H1 (cell line): ENCODE measurements at regions not wholly inside any gene's neighbourhood (a gene's known extent, or its start where the extent isn't known, plus 50 kb on each side); places are given as distances from the start of the nearest gene placed in this dataset.

Experiments used
- CTCF ChIA-PET: fragments of 300-600 bp; sonication (Branson Sonifier 250); formaldehyde crosslinking; loops from one replicate; lab custom pipeline; 2021; ENCODE audit not compliant: partially characterized antibody; lab: Charles Lee
- POLR2A ChIA-PET: fragments of 300-600 bp; sonication (Branson Sonifier 250); formaldehyde crosslinking; loops from one replicate; lab custom pipeline; 2021; ENCODE audit warnings: inconsistent platforms; ENCODE audit not compliant: partially characterized antibody; lab: Charles Lee
- DNase-seq, 2 experiments: peaks; one replicate each; pipeline versions ENCODE4 v3.0.0 to v3.0.0-alpha.2; 2010 to 2022; ENCODE audit warnings: low spot score in 2 of 2, low read depth in 1 of 2, mixed read lengths in 1 of 2
- FAIRE-seq: peaks from 2 replicates; lab custom pipeline; 2011; peaks lifted over from hg19 to GRCh38; lab: Jason Lieb, UNC
- H2AFZ ChIP-seq: 2 replicates; pipeline ENCODE4 v1.8.1; 2012; ENCODE audit warnings: low read length, inconsistent platforms
- H2AK5ac ChIP-seq: 2 replicates; pipeline ENCODE4 v1.6.1; 2013; ENCODE audit warnings: low read depth, low read length
- H2BK120ac ChIP-seq: replicated peaks from 2 replicates; pipeline ENCODE3; 2013; ENCODE audit warnings: low read depth, low read length, inconsistent platforms
- H2BK12ac ChIP-seq: 2 replicates; pipeline ENCODE4 v1.6.1; 2013; ENCODE audit warnings: low read depth, low read length
- H2BK15ac ChIP-seq: 2 replicates; pipeline ENCODE4 v1.6.1; 2013; ENCODE audit warnings: low read length
- H2BK20ac ChIP-seq: 2 replicates; pipeline ENCODE4 v1.6.1; 2013; ENCODE audit warnings: low read length
- H2BK5ac ChIP-seq: 2 replicates; pipeline ENCODE4 v1.6.1; 2013; ENCODE audit warnings: low read depth, low read length
- H3K14ac ChIP-seq: 2 replicates; pipeline ENCODE4 v1.6.1; 2013; ENCODE audit warnings: inconsistent platforms; ENCODE audit not compliant: insufficient read length
- H3K18ac ChIP-seq: 2 replicates; pipeline ENCODE4 v1.6.1; 2013; ENCODE audit warnings: low read length; ENCODE audit errors: extremely low read depth
- H3K23ac ChIP-seq: 2 replicates; pipeline ENCODE4 v1.6.1; 2013; ENCODE audit warnings: inconsistent platforms; ENCODE audit not compliant: insufficient read length
- H3K23me2 ChIP-seq: 2 replicates; pipeline ENCODE4 v1.6.1; 2013; ENCODE audit warnings: low read depth, low read length
- H3K27ac ChIP-seq: 2 replicates; pipeline ENCODE4 v1.6.1; 2011; ENCODE audit warnings: low read depth, low read length, inconsistent platforms
- H3K27me3 ChIP-seq, 4 experiments: replicated peaks in 1 of 4; 1 replicate in 1 of 4; 2 replicates in 3 of 4; pipeline versions ENCODE4 v1.6.1 to v1.8.1; 2011 to 2013; ENCODE audit warnings: low read length in 3 of 4, mild to moderate bottlenecking in 3 of 4, inconsistent platforms in 2 of 4, mixed read lengths in 2 of 4, moderate library complexity in 1 of 4; ENCODE audit not compliant: control insufficient read depth in 3 of 4, insufficient read depth in 3 of 4; ENCODE audit errors: extremely low read depth in 1 of 4
- H3K36me3 ChIP-seq, 4 experiments: 2 replicates each; pipeline versions ENCODE4 v1.6.1 to v1.8.1; 2011 to 2013; ENCODE audit warnings: mild to moderate bottlenecking in 4 of 4, low read length in 3 of 4, moderate library complexity in 2 of 4, control low read depth in 1 of 4, inconsistent platforms in 1 of 4; ENCODE audit not compliant: insufficient read depth in 4 of 4, control insufficient read depth in 2 of 4
- H3K4ac ChIP-seq: replicated peaks from 2 replicates; pipeline ENCODE3; 2013; ENCODE audit warnings: low read length, low read depth, mixed read lengths, inconsistent platforms; ENCODE audit not compliant: insufficient read length
- H3K4me1 ChIP-seq, 4 experiments: replicated peaks in 1 of 4; 1 replicate in 1 of 4; 2 replicates in 3 of 4; pipeline versions ENCODE4 v1.6.1 to v1.8.1; 2011 to 2013; ENCODE audit warnings: low read length in 3 of 4, inconsistent platforms in 2 of 4, mixed read lengths in 1 of 4; ENCODE audit not compliant: insufficient read depth in 4 of 4, control insufficient read depth in 3 of 4
- H3K4me2 ChIP-seq, 2 experiments: 2 replicates each; pipeline versions ENCODE4 v1.6.1 to v1.8.1; 2011 to 2013; ENCODE audit warnings: low read depth in 2 of 2, low read length in 2 of 2, control low read depth in 1 of 2, inconsistent platforms in 1 of 2, mild to moderate bottlenecking in 1 of 2; ENCODE audit not compliant: insufficient read depth in 1 of 2
- H3K4me3 ChIP-seq, 4 experiments: fragments of 200-600, 300-600 bp in 1 of 4; sonication (generic), shearing (Covaris generic), sonication (Bioruptor Twin) in 1 of 4; 2 replicates each; pipeline versions ENCODE4 v1.5.1 to v1.8.1; 2011 to 2016; ENCODE audit warnings: low read length in 4 of 4, low read depth in 3 of 4, control low read depth in 2 of 4, inconsistent platforms in 2 of 4, mild to moderate bottlenecking in 2 of 4, mixed read lengths in 1 of 4, moderate library complexity in 1 of 4; ENCODE audit not compliant: insufficient read depth in 2 of 4; ENCODE audit errors: extremely low read depth in 1 of 4
- H3K56ac ChIP-seq: replicated peaks from 2 replicates; pipeline ENCODE3; 2013; ENCODE audit warnings: low read depth, mild to moderate bottlenecking, mixed read lengths, low read length, inconsistent platforms; ENCODE audit not compliant: insufficient read length
- H3K79me1 ChIP-seq: 2 replicates; pipeline ENCODE4 v1.6.1; 2013; ENCODE audit warnings: low read depth, low read length, control low read depth
- H3K79me2 ChIP-seq, 2 experiments: 2 replicates each; pipeline versions ENCODE4 v1.6.1 to v1.8.1; 2012 to 2013; ENCODE audit warnings: low read length in 2 of 2, mild to moderate bottlenecking in 2 of 2, inconsistent platforms in 1 of 2; ENCODE audit not compliant: insufficient read depth in 2 of 2, control insufficient read depth in 1 of 2
- H3K9ac ChIP-seq, 4 experiments: replicated peaks in 1 of 4; 1 replicate in 1 of 4; 2 replicates in 3 of 4; pipeline versions ENCODE4 v1.6.1 to v1.8.1; 2011 to 2013; ENCODE audit warnings: low read depth in 3 of 4, low read length in 3 of 4, control low read depth in 2 of 4, mild to moderate bottlenecking in 2 of 4, moderate library complexity in 2 of 4, inconsistent platforms in 1 of 4; ENCODE audit errors: extremely low read depth in 1 of 4
- H3K9me3 ChIP-seq, 2 experiments: 2 replicates each; pipeline versions ENCODE4 v1.6.1 to v1.8.1; 2012 to 2013; ENCODE audit warnings: mild to moderate bottlenecking in 2 of 2, moderate library complexity in 2 of 2, control low read depth in 1 of 2, inconsistent platforms in 1 of 2, low read depth in 1 of 2, low read length in 1 of 2, mixed read lengths in 1 of 2; ENCODE audit not compliant: insufficient read depth in 2 of 2
- H4K20me1 ChIP-seq, 2 experiments: replicated peaks in 1 of 2; 2 replicates each; pipeline versions ENCODE3 to v1.8.1; 2011 to 2013; ENCODE audit warnings: inconsistent platforms in 2 of 2, low read length in 2 of 2, mild to moderate bottlenecking in 1 of 2; ENCODE audit not compliant: insufficient read depth in 2 of 2, control insufficient read depth in 1 of 2
- H4K5ac ChIP-seq: 2 replicates; pipeline ENCODE4 v1.6.1; 2013; ENCODE audit warnings: low read length, low read depth, mixed read lengths, inconsistent platforms; ENCODE audit not compliant: insufficient read length
- H4K8ac ChIP-seq: 2 replicates; pipeline ENCODE4 v1.8.0; 2013; ENCODE audit warnings: mild to moderate bottlenecking, moderate library complexity, low read length, inconsistent platforms; ENCODE audit not compliant: insufficient read depth; ENCODE audit errors: extremely low read depth
- H4K91ac ChIP-seq: replicated peaks from 2 replicates; pipeline ENCODE3; 2013; ENCODE audit warnings: low read length, mixed read lengths, inconsistent platforms; ENCODE audit not compliant: insufficient read length
- RAD21 ChIP-seq, 2 experiments: IDR thresholded peaks in 1 of 2; conservative IDR thresholded peaks in 1 of 2; 2 replicates each; pipeline ENCODE4 v1.6.1; 2011; ENCODE audit warnings: low read depth in 2 of 2, low read length in 2 of 2, improper control_type of control experiment in 1 of 2, inconsistent platforms in 1 of 2, mild to moderate bottlenecking in 1 of 2, moderate library complexity in 1 of 2
- SIX5 ChIP-seq: IDR thresholded peaks from 2 replicates; pipeline ENCODE4 v1.6.1; 2011; ENCODE audit warnings: mild to moderate bottlenecking, low read depth, low read length
- WGBS, 2 experiments: shearing (Covaris generic) in 1 of 2; methylation state at CpG; one replicate each; pipeline versions ENCODE4 v1.1.6 to v1.1.7; 2013 to 2015; ENCODE audit warnings: low lambda C conversion rate in 2 of 2, mixed read lengths in 2 of 2, inconsistent platforms in 1 of 2, low coverage in 1 of 2, missing lambda C conversion rate in 1 of 2; ENCODE audit not compliant: insufficient replicate concordance in 2 of 2, insufficient coverage in 1 of 2, insufficient read length in 1 of 2; ENCODE audit errors: extremely low coverage in 1 of 2, missing lambda C conversion rate in 1 of 2; 5-methylcytosine and 5-hydroxymethylcytosine counted together
- TF ChIP-seq, protein P1 (sequence below), 3 experiments: IDR thresholded peaks; 1 replicate in 2 of 3; 2 replicates in 1 of 3; pipeline versions ENCODE4 v1.5.1 to v1.6.1; 2011; ENCODE audit warnings: low read length in 3 of 3, mild to moderate bottlenecking in 3 of 3, inconsistent platforms in 2 of 3, low read depth in 1 of 3, moderate library complexity in 1 of 3; ENCODE audit not compliant: insufficient read depth in 1 of 3; ENCODE audit errors: control extremely low read depth in 1 of 3

GRCh38 chr15:60179786-60180391, 175.8 kb downstream of the FOXB1 start:
- Histone ChIP-seq H2BK12ac (no peak overlapping the region), H3K23me2 (no peaks in the 10 kb centered on the region), H3K27ac (no peak overlapping the region), H3K9ac (no peak overlapping the region), H3K4me2 (no peak overlapping the region), H2AK5ac (no peak overlapping the region)
- CTCF ChIA-PET, result interaction anchor here (0.6 to 1.7 kb wide), 44 partner anchors 9 to 456 kb away, joined by 3 to 19 read pairs (median 4); no protein-coding TSS in a partner anchor
- TF ChIP-seq SIX5 (no peak), RAD21 (IDR thresholded peaks at IDR 0.05 in 1 of 2, conservative IDR thresholded peaks at IDR 0.05 in 1 of 2; ENCODE audit: low read depth in 2 of 2, low read length in 2 of 2) (peak; percentile 70 to 74)
- TF ChIP-seq, protein P1, sequence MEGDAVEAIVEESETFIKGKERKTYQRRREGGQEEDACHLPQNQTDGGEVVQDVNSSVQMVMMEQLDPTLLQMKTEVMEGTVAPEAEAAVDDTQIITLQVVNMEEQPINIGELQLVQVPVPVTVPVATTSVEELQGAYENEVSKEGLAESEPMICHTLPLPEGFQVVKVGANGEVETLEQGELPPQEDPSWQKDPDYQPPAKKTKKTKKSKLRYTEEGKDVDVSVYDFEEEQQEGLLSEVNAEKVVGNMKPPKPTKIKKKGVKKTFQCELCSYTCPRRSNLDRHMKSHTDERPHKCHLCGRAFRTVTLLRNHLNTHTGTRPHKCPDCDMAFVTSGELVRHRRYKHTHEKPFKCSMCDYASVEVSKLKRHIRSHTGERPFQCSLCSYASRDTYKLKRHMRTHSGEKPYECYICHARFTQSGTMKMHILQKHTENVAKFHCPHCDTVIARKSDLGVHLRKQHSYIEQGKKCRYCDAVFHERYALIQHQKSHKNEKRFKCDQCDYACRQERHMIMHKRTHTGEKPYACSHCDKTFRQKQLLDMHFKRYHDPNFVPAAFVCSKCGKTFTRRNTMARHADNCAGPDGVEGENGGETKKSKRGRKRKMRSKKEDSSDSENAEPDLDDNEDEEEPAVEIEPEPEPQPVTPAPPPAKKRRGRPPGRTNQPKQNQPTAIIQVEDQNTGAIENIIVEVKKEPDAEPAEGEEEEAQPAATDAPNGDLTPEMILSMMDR (IDR thresholded peaks at IDR 0.05; ENCODE audit: control extremely low read depth in 1 of 3, insufficient read depth in 1 of 3, low read depth in 1 of 3, low read length in 3 of 3), result peak in 2 of 3 experiments; percentile 44 to 78; a peak in 2 of 4 replicates
- TF ChIP-seq, all 59 proteins: peak for 2
- Histone ChIP-seq H3K4me3 (no peak overlapping the region), H4K20me1 (no peaks in the 10 kb centered on the region), H3K4ac (no peak overlapping the region), H2BK120ac (no peak overlapping the region), H3K56ac (no peak overlapping the region), H4K91ac (no peak overlapping the region), H3K79me1 (no peaks in the 10 kb centered on the region), H3K4me1 (0 out of 7 replicates have a peak, but pooled peaks cover 0 to 3% (median 0%) of the 10 kb centered on the region in 4 experiments), H3K27me3 (peaks cover 0 to 1% (median 0%) of the 10 kb centered on the region in 4 experiments; a peak in 1 of 7 replicates), H2BK5ac (no peak overlapping the region), H3K14ac (no peak overlapping the region), H3K23ac (no peak overlapping the region), H2BK15ac (no peak overlapping the region), H2BK20ac (no peak overlapping the region), H4K5ac (no peak overlapping the region), H3K79me2 (no peaks in the 10 kb centered on the region), H3K18ac (no peak overlapping the region), H3K36me3 (no peaks in the 10 kb centered on the region), H4K8ac (no peak overlapping the region), H3K9me3 (no peaks in the 10 kb centered on the region), H2AFZ (no peak overlapping the region)
- WGBS, 2 experiments, result 69% methylated on average over 2 of the region's 2 CpGs; no CpG with 5 or more reads in 1 of the 2 experiments
- DNase-seq, result no peak
- POLR2A ChIA-PET, result no interaction called here
- FAIRE-seq, result peak; percentile 28
